D721Med (cell line): ENCODE measurements at regions not wholly inside any gene's neighbourhood (a gene's known extent, or its start where the extent isn't known, plus 50 kb on each side); places are given as distances from the start of the nearest gene placed in this dataset.

Source experiments
- DNase-seq: peaks from one replicate; pipeline ENCODE4 v3.0.0; 2011; ENCODE audit warnings: low spot score; ENCODE audit not compliant: insufficient read length
- FAIRE-seq: peaks from 2 replicates; lab custom pipeline; 2011; peaks lifted over from hg19 to GRCh38; lab: Jason Lieb, UNC
- TF ChIP-seq, protein P1 (sequence below): IDR thresholded peaks from 2 replicates; pipeline ENCODE4 v1.5.1; 2012; ENCODE audit warnings: mild to moderate bottlenecking, control low read depth; ENCODE audit not compliant: insufficient read depth; ENCODE audit errors: missing control alignments

GRCh38 chr22:34855471-34855870 lies 210.5 kb upstream of the ISX start:
- no peak for FAIRE-seq
- no peak for DNase-seq
- TF ChIP-seq, protein P1, sequence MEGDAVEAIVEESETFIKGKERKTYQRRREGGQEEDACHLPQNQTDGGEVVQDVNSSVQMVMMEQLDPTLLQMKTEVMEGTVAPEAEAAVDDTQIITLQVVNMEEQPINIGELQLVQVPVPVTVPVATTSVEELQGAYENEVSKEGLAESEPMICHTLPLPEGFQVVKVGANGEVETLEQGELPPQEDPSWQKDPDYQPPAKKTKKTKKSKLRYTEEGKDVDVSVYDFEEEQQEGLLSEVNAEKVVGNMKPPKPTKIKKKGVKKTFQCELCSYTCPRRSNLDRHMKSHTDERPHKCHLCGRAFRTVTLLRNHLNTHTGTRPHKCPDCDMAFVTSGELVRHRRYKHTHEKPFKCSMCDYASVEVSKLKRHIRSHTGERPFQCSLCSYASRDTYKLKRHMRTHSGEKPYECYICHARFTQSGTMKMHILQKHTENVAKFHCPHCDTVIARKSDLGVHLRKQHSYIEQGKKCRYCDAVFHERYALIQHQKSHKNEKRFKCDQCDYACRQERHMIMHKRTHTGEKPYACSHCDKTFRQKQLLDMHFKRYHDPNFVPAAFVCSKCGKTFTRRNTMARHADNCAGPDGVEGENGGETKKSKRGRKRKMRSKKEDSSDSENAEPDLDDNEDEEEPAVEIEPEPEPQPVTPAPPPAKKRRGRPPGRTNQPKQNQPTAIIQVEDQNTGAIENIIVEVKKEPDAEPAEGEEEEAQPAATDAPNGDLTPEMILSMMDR = no peak

DNA sequence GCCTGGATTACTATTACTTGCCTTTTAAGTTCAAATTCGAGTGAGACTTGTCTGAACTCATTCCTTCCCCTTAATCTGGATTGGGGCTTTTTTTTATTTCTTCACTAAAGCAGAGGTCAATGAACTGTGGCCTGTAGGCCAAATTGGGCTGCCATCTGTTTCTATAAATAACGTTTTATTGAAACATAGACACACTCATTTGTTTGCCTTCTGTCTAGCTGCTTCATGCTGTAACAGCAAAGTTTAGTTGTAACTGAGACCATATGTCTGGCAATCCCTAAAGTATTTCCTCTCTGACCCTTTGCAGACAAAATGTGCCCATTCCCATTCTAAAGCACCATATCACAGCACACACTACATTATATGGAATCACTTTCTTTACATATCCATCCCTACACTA lies 207.9 kb upstream of the ISX start:
- FAIRE-seq (no peak), DNase-seq (no peak)
- TF ChIP-seq, protein P1 = no peak

DNA sequence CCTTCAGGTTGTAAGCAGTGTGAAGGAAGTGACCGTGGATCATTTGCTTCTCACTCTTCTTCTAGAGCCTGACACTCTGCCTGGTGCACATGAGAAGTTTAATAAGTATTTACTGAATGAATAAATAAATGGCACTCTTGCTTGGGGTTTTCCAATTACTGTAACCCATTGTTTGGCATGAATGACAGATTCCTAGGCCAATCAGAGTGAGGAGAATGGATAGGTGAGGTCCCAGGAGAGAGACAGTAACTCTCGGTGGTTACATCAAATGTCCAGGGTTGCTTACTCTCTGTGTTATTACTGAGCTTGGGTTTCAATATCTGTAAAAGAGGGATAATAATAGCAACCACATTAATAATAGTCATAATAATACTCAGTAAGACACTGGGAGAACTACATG lies 204.2 kb upstream of the ISX start:
- FAIRE-seq (no peak), DNase-seq (no peak)
- TF ChIP-seq, protein P1 = no peak

GRCh38 chr22:34866081-34866480 lies 199.9 kb upstream of the ISX start:
- TF ChIP-seq, protein P1 = no peak
- DNase-seq (no peak), FAIRE-seq (no peak)

DNA sequence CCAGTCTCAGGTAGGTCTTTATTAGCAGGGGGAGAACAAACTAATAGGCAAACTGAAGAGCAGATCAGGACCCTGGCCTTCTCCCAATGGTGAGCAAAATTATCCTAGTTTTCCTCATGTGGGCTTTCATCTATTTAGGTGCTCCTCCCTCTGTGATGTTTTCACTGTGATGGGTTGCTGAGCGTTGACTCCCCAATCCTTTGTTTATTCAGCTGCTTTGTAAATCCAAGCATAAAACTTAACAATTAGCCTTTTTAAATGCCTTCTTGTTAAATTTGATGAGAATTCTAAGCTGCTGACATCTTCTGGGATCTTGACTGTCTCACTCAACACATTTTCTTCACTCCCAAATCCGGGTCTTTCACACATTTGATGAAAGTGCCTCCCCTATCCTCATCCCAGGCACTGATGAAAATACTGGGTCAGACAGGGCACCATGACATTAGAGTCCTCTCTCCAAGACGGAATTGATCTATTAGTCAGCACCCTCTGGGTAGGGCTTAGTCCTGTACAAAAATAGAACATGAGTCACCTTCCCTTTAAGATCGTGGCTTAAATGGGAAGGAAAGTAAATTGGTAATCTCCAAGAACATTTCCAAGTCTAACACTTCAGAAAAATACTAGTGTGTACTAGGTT lies 199.3 kb upstream of the ISX start:
- DNase-seq = no peak
- TF ChIP-seq, protein P1 = no peak
- no peak for FAIRE-seq

GRCh38 chr22:34877506-34877905 lies 188.5 kb upstream of the ISX start:
- no peak for FAIRE-seq
- TF ChIP-seq, protein P1 = no peak

DNA sequence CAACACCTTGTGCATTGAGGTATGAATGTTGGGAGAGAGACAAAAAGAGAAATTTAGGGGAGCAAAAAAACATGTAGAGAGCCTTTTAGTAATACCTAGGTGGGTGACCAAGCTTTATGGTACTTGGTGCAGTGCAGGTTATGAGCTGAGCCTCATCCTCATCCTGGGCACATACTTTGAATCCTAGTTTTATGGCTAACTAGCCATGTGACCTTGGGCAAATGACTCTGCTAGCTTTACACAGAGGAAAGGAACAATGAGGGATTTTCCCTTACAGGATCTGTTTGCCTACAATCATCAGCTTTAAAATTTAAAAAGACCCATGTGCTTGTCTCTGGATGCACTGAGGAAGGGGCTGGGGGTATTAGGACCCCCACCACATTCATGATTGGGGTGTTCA lies 187.8 kb upstream of the ISX start:
- TF ChIP-seq, protein P1 = no peak
- no peak for DNase-seq
- no peak for FAIRE-seq

More at GRCh38 chr22:34877506-34877905, 188.5 kb upstream of the ISX start:
- no peak for DNase-seq
